ENCODE measurements at regions not wholly inside any gene's neighbourhood (a gene's known extent, or its start where the extent isn't known, plus 50 kb on each side); places are given as distances from the start of the nearest gene placed in this dataset.
"Not testable (repeated sequence)": the region's sequence is repeated elsewhere in the genome, so short reads cannot be mapped to it uniquely, and the experiment has no call there.

DNA sequence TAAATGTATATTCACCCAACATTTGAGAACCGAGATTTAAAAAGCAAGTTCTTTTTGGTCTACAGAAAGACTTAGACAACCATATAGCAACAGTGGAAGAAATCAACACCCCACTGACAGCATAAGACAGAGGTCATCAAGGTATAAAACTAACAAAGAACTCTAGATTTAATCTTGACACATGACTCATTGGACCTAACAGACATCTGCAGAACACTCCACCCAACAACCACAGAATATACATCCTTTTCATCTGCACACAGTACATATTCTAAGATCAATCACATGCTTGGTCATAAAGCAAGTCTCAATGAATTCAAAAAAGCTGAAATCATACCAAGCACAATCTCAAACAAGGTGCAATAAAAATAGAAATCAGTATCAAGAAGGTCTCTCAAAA is 65.8 kb downstream of the SPIN4 start:
- DNase-seq (ENCODE audit: low read depth in 4 of 4, low spot score in 3 of 4) = no peak

DNA sequence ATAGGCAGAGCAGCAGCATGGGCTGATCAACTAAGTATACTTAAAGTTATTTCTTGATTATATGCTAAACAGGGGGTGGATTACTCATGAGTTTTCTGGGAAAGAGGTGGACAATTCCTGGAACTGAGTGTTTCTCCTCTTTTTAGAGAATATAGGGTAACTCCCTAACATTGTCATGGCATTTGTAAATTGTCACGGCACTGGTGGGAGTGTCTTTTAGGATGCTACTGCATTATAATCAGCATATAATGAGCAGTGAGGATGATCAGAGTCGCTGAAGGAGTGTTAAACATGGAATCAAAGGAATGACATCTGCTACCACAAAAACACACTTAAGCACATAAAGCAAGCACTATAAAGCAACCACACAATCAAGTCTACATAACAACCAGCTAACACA is 66.5 kb downstream of the SPIN4 start:
- DNase-seq (ENCODE audit: low read depth in 4 of 4, low spot score in 3 of 4) = no peak

DNA sequence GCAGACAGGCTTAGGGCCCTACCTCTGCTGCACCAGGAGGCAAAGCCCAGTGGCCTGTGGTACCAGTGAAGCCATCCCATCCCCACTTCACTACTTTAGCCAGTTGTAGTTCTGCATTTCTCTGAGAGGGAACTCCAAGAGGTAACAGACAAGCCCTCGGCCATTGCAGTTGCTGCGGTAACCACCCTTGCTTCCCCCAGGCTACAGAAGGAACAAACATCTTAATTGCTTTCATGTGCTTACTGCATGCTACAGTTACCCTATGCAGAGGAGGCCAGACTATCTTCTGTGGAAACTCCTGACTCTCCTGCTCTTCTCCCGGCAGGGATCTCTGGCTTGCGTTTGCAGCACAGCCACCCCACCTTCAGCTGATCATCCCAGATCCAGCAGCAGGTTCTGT is 67.8 kb downstream of the SPIN4 start:
- DNase-seq (ENCODE audit: low read depth in 4 of 4, low spot score in 3 of 4) = no peak

DNA sequence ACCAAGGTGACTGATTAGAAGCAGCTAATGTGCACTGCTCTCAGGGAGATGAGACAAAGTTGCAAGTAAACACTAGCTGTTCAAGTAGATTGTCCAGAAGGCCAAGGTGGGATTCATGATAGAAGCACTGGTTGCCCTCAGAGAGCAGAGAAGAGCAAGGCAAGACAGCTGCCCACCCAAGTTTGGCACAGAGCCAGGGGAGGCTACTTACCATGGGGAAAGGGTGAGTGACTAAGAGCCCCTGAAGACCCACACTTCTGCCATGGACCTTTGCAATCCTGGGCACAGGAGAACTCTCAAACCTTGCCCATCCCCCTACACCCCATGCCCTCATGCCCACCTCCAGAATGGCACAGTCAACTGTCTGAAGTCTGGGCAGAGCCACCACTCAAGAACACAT is 68.3 kb downstream of the SPIN4 start:
- no peak for DNase-seq (ENCODE audit: low read depth in 4 of 4, low spot score in 3 of 4)

DNA sequence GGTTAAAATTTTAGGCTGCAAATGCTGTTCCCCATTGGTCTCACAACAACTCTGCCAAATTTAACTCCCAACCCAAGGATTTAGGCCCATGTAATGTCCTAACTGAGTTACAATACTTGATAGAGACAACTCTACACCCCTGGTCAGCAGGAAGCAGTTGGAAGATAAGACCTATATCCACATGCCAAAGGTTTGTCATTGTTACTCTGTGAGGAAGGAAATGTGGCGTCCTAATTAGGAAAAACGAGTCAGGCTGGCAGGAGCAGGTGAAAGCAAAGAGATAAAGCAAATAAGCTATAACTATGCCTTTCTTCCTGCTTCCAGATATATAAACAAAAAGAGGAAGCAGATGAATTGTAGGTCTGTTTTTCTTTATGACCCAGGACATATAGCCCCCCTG is 69.1 kb downstream of the SPIN4 start:
- DNase-seq (ENCODE audit: low read depth in 4 of 4, low spot score in 3 of 4) = no peak

DNA sequence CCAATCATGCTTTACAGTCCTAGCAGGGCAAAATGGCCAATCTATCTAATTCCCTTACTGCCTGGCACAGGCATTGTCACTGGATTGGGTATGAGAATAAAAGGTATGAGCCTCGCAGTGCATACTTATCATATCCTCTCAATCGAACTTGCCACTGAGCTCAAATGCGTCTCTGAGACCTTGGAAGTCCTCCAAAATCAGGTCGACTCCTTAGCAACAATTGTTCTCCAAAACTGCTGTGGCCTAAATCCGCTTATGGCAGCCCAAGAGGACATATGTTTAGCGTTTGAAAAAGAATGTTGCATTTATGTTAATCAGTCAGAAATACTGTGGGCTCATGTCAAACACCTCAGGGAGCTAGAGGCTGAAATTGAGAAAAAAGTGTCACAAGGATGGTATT is 69.7 kb downstream of the SPIN4 start:
- no peak for DNase-seq (ENCODE audit: low read depth in 4 of 4, low spot score in 3 of 4)

DNA sequence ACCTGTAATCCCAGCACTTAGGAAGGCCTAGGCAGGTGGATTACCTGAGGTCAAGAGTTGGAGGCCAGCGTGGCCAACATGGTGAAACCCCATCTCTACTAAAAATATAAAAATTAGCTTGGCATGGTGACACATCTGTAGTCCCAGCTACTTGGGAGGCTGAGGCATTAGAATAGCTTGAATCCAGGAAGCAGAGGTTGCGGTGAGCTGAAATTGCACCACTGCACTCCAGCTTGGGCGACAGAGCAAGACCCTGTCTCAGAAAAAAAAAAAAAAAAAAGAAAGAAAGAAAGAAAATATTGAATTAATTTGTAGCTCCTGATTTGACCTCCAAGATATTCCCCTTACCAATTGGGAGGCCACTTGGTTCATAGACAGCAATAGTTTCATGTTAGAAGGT is 73.7 kb downstream of the SPIN4 start:
- not testable (repeated sequence) for DNase-seq (ENCODE audit: low read depth in 4 of 4, low spot score in 3 of 4)

DNA sequence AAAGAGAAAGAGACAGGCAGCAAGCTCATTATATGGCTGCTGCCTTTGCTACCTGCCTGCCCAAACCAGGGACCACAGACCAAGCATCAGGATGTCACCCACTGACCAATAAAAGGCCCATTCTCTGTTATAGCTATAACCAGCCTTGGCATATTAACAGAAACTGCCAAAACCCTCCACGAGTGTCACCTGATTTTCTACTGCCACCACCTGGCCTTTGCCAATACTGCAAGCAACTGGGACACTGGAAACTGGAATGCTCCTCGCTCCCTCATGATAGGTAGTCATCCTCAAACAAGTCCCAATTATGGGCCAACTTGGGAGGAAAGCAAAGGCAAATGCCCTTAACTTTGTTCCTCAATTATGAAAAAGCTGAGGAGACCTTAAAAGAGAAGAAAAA is 76.0 kb downstream of the SPIN4 start:
- no peak for DNase-seq (ENCODE audit: low read depth in 4 of 4, low spot score in 3 of 4)

DNA sequence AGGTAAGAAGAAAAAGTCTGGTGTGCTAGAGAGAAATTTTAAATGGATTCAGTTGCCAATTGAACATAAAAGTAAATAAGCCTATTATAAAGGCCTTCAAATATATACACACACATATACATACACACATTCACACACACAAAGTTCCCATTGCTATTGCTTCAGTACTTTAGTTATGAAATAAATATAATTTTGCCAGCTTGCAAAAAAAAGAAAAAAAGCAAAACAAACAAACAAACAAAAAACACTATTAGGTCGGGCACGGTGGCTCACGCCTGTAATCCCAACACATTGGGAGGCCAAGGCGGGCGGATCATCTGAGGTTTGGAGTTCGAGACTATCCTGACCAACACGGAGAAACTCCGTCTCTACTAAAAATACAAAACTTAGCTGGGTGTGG is 80.3 kb downstream of the SPIN4 start:
- no peak for DNase-seq (ENCODE audit: low read depth in 4 of 4, low spot score in 3 of 4)

DNA sequence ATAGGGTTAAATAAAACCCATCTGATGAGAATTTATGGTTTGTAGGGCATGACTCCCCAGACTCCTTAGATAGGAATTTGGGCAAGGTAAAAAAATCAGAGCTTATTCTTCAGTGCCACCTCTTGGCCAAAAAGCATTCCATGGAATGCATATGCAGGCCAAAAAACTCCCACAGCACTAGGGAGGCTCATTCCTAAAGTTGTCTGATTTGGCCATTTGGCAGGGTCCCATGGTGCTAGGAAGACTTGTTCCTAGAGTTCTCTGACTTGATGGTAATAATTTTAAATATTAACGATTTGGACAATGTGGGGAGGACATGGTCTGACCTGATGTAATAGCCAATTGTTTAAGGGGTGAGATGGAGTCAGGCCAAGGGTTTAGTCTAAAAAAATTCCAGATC is 93.0 kb downstream of the SPIN4 start:
- DNase-seq (ENCODE audit: low read depth in 4 of 4, low spot score in 3 of 4) = no peak

DNA sequence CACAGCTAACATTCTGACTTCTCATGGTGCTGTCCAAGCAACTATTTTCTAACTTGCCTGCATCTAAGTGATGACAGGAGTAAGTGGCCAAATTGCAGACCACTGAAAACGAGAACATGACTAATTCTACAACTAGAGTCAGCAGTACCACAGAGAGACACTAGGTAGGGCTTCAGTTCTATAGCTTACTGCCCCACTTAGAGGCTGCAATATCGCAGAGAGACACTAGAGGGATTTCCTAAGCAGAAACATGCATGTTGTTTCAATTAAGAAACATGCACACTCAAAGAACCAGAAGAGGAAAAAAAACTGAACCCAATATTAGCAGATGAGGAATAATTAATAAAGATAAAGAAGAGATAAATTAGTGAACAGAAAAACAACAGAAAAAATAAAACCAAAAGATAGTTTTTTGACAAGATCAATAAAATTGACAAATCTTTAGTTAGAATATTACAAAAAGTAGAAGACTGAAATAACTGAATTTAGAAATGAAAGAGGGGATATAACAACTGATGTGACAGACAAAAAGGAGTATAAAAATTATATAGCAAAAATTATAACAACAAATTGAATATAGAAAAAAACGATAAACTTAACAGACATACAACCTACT is 100.8 kb downstream of the SPIN4 start:
- peak; percentile 35 to 52 (median 42) for DNase-seq (ENCODE audit: low read depth in 4 of 4, low spot score in 3 of 4)

DNA sequence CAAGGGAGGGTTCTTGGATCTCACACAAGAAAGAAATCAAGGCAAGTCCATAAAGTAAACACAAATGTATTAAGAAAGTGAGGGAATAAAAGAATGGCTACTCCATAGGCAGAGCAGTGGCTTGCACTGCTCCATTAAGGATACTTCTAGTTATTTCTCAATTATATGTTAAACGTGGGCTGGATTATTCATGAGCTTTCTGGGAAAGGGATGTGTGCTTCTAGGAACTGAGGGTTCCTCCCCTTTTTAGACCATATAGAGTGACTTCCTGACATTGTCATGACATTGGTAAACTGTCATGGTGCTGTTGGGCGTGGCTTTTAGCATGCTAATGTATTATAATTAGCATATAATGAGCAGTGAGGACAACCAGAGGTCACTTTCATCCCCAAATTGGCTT is 108.4 kb downstream of the SPIN4 start:
- DNase-seq (ENCODE audit: low read depth in 4 of 4, low spot score in 3 of 4) = not testable (repeated sequence)

DNA sequence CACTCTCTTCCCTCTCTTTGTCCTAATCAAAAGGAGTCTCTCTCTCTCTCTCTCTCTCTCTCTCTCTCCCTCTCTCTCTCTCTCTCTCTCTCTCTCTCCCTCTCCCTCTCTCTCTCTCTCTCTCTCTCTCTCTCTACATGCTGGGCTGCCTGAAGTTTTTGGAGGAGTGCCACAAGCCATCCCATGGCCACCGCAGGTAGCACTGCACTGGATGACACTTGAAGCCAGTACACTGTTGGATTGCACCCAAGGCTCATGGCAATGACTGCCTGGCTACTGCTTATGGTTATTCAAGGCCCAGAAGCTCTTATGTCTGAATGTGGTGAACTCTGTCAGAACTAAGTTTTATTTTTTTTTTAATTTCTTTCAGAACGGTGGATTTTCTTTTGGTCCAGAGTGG is 115.2 kb downstream of the SPIN4 start:
- not testable (repeated sequence) for DNase-seq (ENCODE audit: low read depth in 4 of 4, low spot score in 3 of 4)

DNA sequence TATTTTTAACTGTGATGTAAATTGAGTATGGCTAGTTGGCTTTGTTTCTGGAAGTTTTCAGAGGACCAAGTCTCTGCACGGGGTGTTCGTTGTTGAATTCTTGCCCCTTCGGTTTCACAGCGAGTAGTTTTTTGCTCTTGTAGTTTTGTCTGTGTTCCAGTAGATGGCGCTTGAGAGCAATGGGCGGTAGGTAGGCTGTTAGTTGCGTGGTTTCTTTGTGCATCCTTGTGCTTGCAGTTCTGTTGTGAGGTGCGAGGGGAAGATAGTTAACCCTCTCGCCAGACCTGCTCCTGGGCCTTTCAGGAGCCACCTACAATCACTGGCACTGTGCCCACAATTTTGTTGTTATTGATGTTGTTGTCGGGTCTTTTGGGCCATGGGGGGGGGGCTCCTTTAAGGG is 118.1 kb downstream of the SPIN4 start:
- DNase-seq (ENCODE audit: low read depth in 4 of 4, low spot score in 3 of 4) = not testable (repeated sequence)

DNA sequence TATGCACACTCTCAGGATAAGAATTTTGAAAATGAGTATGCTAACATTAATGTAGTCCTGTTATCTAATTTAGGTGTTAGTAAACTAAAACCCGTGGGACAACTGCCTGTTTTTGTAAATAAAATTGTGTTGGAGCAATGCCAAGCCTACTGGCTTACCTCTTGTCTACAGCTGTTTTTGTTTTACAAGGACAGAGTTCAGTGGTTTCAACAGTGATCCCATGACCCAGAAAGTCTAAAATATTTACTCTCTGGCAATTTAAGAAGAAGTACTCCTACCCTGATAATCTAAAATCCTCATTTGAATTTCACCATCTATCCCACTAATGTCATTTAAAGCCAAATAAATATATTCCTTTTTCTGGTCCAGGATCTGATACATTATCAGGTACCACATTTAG is 132.9 kb downstream of the SPIN4 start:
- DNase-seq (ENCODE audit: low read depth in 4 of 4, low spot score in 3 of 4) = not testable (repeated sequence)

DNA sequence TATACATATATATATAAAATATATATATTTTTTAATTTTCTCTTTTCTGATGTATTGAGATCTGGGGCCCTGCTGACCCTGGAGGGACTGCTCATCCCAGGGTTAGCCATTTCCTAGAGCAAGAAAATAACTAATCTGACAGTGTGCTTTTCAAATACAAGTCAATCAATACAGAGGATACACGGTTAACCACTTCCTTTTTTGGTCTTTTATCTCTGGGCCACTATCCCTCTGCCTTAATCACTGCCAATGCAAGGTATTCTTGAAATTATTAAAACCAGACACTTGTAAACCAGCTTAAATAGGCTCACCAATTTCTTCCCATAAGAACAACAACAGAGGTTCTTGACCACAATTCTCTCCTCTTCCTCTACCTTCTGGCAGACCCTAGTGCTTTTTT is 133.6 kb downstream of the SPIN4 start:
- DNase-seq (ENCODE audit: low read depth in 4 of 4, low spot score in 3 of 4) = not testable (repeated sequence)

DNA sequence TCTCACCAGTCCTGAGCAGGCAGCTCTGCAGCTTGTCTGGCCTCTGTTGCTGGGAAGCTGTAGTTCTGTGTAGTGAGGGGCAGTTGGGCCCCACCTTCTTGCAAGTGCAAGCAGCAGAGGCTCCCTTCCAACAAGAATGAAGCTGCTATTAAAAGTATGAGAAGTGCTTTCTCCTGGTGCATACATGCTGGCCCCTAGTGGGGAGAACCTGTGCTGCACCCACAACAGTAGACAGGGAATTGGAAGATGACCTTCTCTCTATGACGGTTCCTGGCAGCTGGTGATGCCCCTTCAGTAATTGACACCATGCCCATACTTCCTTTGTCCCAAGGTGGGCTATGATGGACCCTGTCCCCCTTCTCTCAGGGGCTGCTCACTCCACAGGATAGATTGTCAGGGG is 141.5 kb downstream of the SPIN4 start:
- not testable (repeated sequence) for DNase-seq (ENCODE audit: low read depth in 4 of 4, low spot score in 3 of 4)

DNA sequence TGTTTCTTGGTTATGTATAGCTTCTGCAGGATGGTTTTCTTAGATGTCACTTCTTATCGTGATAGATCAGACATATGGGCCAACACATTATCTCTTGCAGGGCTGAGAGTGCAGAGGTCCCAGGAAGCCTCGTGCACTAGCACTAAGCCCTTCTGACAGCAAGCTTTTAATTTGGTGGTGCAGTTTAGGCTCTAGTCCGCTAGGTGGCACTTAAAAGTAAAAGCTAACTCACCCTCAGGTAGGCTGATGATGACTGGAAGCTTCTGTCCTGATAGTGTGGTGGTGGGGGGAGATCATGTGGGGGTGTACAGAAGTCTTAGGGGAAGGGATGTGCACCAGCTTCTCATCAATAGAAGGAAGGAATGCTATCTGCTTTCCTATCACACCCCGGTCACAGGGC is 142.0 kb downstream of the SPIN4 start:
- DNase-seq (ENCODE audit: low read depth in 4 of 4, low spot score in 3 of 4) = not testable (repeated sequence)

DNA sequence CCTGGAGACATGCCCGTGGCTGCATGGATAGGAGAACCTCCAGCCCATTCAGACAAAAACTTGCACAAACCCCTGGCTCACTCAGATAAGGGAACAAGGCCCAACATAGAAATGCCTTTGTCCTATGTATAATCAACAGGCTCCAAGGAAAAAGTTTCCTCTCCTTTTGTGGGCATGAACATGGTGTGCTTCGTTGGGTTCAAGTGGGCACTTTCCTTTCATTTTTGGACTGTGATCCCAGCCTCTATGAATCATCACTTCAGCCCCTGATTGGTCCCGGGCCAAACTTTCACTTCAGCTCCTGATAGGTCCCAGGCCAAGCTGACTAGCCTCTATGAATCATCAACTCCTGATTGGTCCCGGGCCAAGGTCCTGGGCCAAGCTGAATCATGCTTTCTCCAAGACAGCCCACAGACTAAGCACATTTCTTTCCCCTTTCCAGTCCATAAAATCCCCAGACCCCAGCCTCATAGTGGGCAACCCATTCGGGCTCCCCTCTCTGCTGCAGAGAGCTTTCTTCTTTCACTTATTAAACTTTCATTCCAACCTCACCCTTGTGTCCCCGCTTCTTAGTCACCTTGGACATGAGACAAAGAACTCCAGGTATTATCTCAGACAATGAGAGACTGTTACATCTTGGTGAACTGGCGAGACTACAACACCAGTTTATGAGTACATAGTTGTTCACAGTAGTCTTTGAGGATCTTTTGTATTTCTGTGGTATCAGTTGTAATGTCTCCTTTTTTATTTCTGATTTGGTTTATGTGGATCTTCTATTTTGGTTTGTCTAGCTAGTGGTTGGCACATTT is 146.7 kb downstream of the SPIN4 start:
- not testable (repeated sequence) for DNase-seq (ENCODE audit: low read depth in 4 of 4, low spot score in 3 of 4)

DNA sequence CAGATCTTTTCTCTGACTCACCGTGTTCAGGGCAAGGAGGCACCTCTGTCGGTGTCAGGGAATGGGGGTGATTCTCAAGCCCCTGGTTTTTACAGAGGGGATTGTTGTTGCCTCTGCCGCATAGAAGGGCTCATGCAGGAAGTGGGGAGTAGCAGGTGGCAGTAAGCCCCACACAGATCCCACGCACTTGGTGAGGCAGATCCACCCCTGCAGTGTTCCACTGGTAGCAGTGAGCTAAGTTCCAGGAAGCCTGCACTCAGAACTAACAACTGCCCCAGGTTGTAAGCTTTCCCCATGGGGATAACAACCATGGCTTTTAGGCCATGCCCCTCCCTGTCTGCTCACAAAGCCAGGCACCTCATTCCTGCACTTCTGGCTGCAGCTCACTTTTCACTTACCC is 149.1 kb downstream of the SPIN4 start:
- DNase-seq (ENCODE audit: low read depth in 4 of 4, low spot score in 3 of 4) = not testable (repeated sequence)

DNA sequence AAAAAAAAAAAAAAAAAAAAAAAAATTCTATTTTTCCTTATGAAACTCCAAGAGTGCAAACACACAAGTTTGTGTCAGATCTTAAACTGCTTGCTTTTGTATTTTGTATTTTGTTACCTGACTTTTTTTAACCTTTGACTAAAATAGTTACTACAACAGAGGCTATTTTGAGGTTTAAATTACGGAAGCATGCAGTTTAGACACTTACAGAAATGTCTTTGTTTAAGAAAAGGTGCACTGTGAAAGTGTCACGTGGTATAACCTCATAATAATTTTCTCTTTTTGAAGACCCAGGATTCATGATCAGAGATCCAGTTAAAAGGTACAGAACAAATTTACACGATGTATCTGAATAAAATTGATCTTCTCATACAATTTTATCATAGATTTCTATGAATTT is 152.4 kb downstream of the SPIN4 start:
- DNase-seq (ENCODE audit: low read depth in 4 of 4, low spot score in 3 of 4) = not testable (repeated sequence)

DNA sequence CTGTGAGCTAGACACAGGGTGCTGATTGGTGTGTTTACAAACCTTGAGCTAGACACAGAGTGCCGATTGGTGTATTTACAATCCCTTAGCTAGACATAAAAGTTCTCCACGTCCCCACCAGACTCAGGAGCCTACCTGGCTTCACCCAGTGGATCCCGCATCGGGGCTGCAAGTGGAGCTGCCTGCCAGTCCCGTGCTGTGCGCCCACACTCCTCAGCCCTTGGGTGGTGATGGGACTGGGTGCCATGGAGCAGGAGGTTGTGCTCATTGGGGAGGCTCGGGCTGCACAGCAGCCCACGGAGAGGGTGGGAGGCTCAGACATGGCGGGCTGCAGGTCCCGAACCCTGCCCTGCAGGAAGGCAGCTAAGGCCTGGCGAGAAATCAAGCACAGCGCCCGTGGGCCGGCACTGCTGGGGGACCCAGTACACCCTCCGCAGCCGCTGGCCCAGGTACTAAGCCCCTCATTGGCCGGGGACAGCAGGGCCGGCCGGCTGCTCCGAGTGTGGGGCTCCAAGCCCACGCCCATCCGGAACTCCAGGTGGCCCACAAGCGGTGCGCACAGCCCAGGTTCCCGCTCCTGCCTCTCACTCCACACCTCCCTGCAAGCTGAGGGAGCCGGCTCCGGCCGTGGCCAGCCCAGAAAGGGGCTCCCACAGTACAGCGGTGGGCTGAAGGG is 158.6 kb downstream of the SPIN4 start:
- DNase-seq (ENCODE audit: low read depth in 4 of 4, low spot score in 3 of 4) = not testable (repeated sequence)

All from left renal pelvis (tissue), 4 donors.